ENCODE measurements at regions not wholly inside any gene's neighbourhood (a gene's known extent, or its start where the extent isn't known, plus 50 kb on each side); places are given as distances from the start of the nearest gene placed in this dataset.

DNA sequence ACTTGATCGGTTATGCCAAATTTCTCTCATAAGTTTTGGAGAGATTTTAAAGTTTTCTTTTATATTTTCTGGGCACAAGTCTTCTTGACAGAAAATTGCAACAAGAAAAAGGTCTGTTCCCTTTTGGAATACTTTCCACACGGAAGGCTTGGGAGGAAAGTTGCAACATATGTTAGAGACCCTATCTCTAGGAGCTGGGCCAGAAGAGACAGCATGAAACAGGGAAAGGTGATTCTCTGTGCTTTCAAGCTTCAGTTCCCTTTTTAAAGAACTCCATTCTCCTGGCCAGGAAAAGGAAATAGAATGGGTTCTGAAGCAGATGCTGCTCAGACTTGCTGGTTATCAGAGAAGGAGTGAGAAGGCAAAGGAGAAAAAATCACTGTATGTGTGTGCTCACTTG is 368.3 kb downstream of the SPATA31D1 start:
- Histone ChIP-seq H3K56ac (ENCODE audit: insufficient read length, low read depth, low read length) (no peak overlapping the region), H3K79me1 (ENCODE audit: insufficient read depth, low read depth, low read length, poor library complexity, severe bottlenecking) (no peaks in the 10 kb centered on the region), H2BK12ac (ENCODE audit: insufficient read length, low read depth, low read length) (no peak overlapping the region), H4K20me1 (ENCODE audit: control insufficient read depth, insufficient read depth, insufficient read length) (no peaks in the 10 kb centered on the region), H3K79me2 (ENCODE audit: insufficient read depth, low read length) (no peaks in the 10 kb centered on the region), H2BK120ac (ENCODE audit: low read depth, low read length, poor library complexity, severe bottlenecking) (no peak overlapping the region), H3K4ac (ENCODE audit: low read depth, low read length) (no peak overlapping the region), H2BK20ac (ENCODE audit: low read depth, low read length, poor library complexity, severe bottlenecking) (no peak overlapping the region), H2AFZ (ENCODE audit: low read length) (no peak overlapping the region), H3K18ac (ENCODE audit: insufficient read length, low read depth, low read length) (no peak overlapping the region), H3K23me2 (ENCODE audit: insufficient read length, low read depth, low read length, poor library complexity, severe bottlenecking) (no peaks in the 10 kb centered on the region), H3K27ac (ENCODE audit: insufficient read length, low read depth, low read length) (no peak overlapping the region), H2BK15ac (ENCODE audit: low read depth, low read length) (no peak overlapping the region), H4K8ac (replicated peaks; ENCODE audit: insufficient read length, low read depth, low read length) (no peak overlapping the region), H2BK5ac (ENCODE audit: insufficient read length, low read length) (no peak overlapping the region), H3K4me1 (ENCODE audit: insufficient read depth, low read length) (no peaks in the 10 kb centered on the region), H3K23ac (ENCODE audit: insufficient read length, low read depth, low read length) (no peak overlapping the region), H3T11ph (ENCODE audit: low read length) (no peak overlapping the region), H3K4me2 (ENCODE audit: insufficient read depth, insufficient read length, low read length) (no peak overlapping the region), H4K5ac (ENCODE audit: insufficient read length, low read depth, low read length) (no peak overlapping the region), H3K27me3 (ENCODE audit: insufficient read depth, low read length) (no peaks in the 10 kb centered on the region), H3K14ac (ENCODE audit: insufficient read depth, low read length) (no peak overlapping the region), H2AK5ac (ENCODE audit: insufficient read length, low read length) (no peak overlapping the region), H3K9ac (ENCODE audit: extremely low read depth, insufficient read length, low read length) (no peak overlapping the region), H4K91ac (ENCODE audit: insufficient read length, low read depth, low read length) (no peak overlapping the region), H3K9me3 (ENCODE audit: control insufficient read depth, low read depth, low read length) (no peaks in the 10 kb centered on the region)
- no peaks in the 10 kb centered on the region for H3K27me3 Mint-ChIP-seq (ENCODE audit: low read depth)
- H3K36me3 Mint-ChIP-seq (ENCODE audit: insufficient read depth in 1 of 3, low read depth in 3 of 3) = no peaks in the 10 kb centered on the region
- TF ChIP-seq CTCF (conservative IDR thresholded peaks at IDR 0.05) = no peak
- no peak overlapping the region; a peak in 1 of 7 replicates for H3K27ac Mint-ChIP-seq
- no CpG with 5 or more reads among the region's 2 CpGs for WGBS (ENCODE audit: extremely low coverage, insufficient read length, low lambda C conversion rate)
- H3K4me3 Mint-ChIP-seq = no peak overlapping the region
- no peaks in the 10 kb centered on the region for H3K9me3 Mint-ChIP-seq
- DNase-seq = no peak
- peaks cover 5 to 6% of the 10 kb centered on the region in 2 experiments for H3K4me1 Mint-ChIP-seq
